Suprapubic skin (tissue), 4 donors: ENCODE measurements at regions not wholly inside any gene's neighbourhood (a gene's known extent, or its start where the extent isn't known, plus 50 kb on each side); places are given as distances from the start of the nearest gene placed in this dataset.

Experiments used
- DNase-seq, 2 donors: peaks; one replicate each; pipeline ENCODE4 v3.0.0-alpha.2; 2019; ENCODE audit warnings: low spot score in 2 of 2
- H3K27ac ChIP-seq: fragments of 200-600 bp; sonication (generic); one replicate; pipeline ENCODE4 v1.5.1; 2019
- H3K27me3 ChIP-seq: fragments of 200-600 bp; sonication (generic); one replicate; pipeline ENCODE4 v1.5.1; 2019
- H3K36me3 ChIP-seq: fragments of 200-600 bp; sonication (generic); one replicate; pipeline ENCODE4 v1.5.1; 2019
- H3K4me1 ChIP-seq: fragments of 200-600 bp; sonication (generic); one replicate; pipeline ENCODE4 v1.5.1; 2019
- H3K4me3 ChIP-seq: fragments of 200-600 bp; sonication (generic); one replicate; pipeline ENCODE4 v1.5.1; 2019; ENCODE audit warnings: mild to moderate bottlenecking
- H3K9me3 ChIP-seq: fragments of 200-600 bp; sonication (generic); one replicate; pipeline ENCODE4 v1.5.1; 2019
- CTCF ChIP-seq, 2 donors: fragments of 200-600 bp in 1 of 2; fragments of 450-650 bp in 1 of 2; sonication (generic) in 1 of 2; IDR thresholded peaks; one replicate each; pipeline ENCODE4 v1.5.1; 2016 to 2019; ENCODE audit warnings: antibody characterized with exemption in 2 of 2, mild to moderate bottlenecking in 1 of 2, moderate library complexity in 1 of 2
- EP300 ChIP-seq: sonication (generic); formaldehyde crosslinking; IDR thresholded peaks from one replicate; pipeline ENCODE4 v1.6.1; 2017; ENCODE audit warnings: antibody characterized with exemption
- POLR2A ChIP-seq, 2 donors: fragments of 450-650 bp; IDR thresholded peaks; one replicate each; pipeline ENCODE4 v1.6.1; 2017; ENCODE audit warnings: antibody characterized with exemption in 2 of 2, mild to moderate bottlenecking in 2 of 2, moderate library complexity in 2 of 2
- POLR2AphosphoS5 ChIP-seq, 3 donors: sonication (generic); formaldehyde crosslinking; IDR thresholded peaks; one replicate each; pipeline ENCODE4 v1.6.1; 2017; ENCODE audit warnings: antibody characterized with exemption in 3 of 3
- WGBS: methylation state at CpG from one replicate; pipeline ENCODE4 v1.1.5; 2018; 5-methylcytosine and 5-hydroxymethylcytosine counted together

GRCh38 chr13:33911521-33911920 is 93.6 kb downstream of the RFC3 start:
- no peak for DNase-seq

GRCh38 chr13:33913829-33914228 is 95.9 kb downstream of the RFC3 start:
- no peaks in the 10 kb centered on the region for H3K27me3 ChIP-seq
- 92% methylated on average over 3 of the region's 3 CpGs for WGBS

More at GRCh38 chr13:33911521-33911920, 93.6 kb downstream of the RFC3 start:
- Histone ChIP-seq H3K36me3 (no peaks in the 10 kb centered on the region), H3K4me1 (no peaks in the 10 kb centered on the region), H3K27me3 (no peaks in the 10 kb centered on the region), H3K9me3 (no peaks in the 10 kb centered on the region), H3K4me3 (no peak overlapping the region), H3K27ac (no peak overlapping the region)
- 92% methylated on average over 3 of the region's 3 CpGs for WGBS
- TF ChIP-seq POLR2AphosphoS5 (IDR thresholded peaks at IDR 0.05) (no peak), CTCF (IDR thresholded peaks at IDR 0.05) (no peak), EP300 (no peak), POLR2A (IDR thresholded peaks at IDR 0.05) (no peak)

DNA sequence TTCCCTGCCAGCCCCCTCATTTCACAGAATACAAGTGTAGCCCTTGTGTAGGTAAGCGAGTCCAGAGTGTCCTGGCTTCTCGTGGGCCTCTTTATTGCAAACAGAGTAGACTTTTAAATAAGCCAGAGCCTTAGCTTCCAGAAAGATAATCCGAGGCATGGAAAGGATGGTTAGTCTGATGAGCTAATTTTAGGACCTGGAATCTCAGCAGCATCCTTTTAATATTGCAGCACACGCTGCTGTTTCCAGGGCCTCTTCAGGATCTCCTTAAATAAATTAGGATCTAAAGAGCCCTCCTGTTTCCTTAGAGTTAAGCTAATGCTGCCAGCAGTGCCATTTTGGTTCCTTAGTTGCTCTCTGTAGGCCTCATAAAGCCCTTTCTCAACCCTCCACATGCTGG is 99.2 kb downstream of the RFC3 start:
- Histone ChIP-seq H3K4me1 (no peaks in the 10 kb centered on the region), H3K27me3 (no peaks in the 10 kb centered on the region), H3K27ac (no peak overlapping the region), H3K36me3 (no peaks in the 10 kb centered on the region), H3K9me3 (no peaks in the 10 kb centered on the region), H3K4me3 (no peak overlapping the region)
- DNase-seq = no peak
- WGBS = 85% methylated on average over 4 of the region's 4 CpGs
- TF ChIP-seq EP300 = no peak
- no peak for TF ChIP-seq POLR2AphosphoS5 (IDR thresholded peaks at IDR 0.05)
- no peak for TF ChIP-seq CTCF (IDR thresholded peaks at IDR 0.05)
- no peak for TF ChIP-seq POLR2A (IDR thresholded peaks at IDR 0.05)

More at GRCh38 chr13:33913829-33914228, 95.9 kb downstream of the RFC3 start:
- Histone ChIP-seq H3K27ac (no peak overlapping the region), H3K4me3 (no peak overlapping the region), H3K4me1 (no peaks in the 10 kb centered on the region), H3K9me3 (no peaks in the 10 kb centered on the region), H3K36me3 (no peaks in the 10 kb centered on the region)
- DNase-seq = no peak
- no peak for TF ChIP-seq POLR2AphosphoS5 (IDR thresholded peaks at IDR 0.05)
- TF ChIP-seq EP300 = no peak
- TF ChIP-seq POLR2A (IDR thresholded peaks at IDR 0.05) = no peak

DNA sequence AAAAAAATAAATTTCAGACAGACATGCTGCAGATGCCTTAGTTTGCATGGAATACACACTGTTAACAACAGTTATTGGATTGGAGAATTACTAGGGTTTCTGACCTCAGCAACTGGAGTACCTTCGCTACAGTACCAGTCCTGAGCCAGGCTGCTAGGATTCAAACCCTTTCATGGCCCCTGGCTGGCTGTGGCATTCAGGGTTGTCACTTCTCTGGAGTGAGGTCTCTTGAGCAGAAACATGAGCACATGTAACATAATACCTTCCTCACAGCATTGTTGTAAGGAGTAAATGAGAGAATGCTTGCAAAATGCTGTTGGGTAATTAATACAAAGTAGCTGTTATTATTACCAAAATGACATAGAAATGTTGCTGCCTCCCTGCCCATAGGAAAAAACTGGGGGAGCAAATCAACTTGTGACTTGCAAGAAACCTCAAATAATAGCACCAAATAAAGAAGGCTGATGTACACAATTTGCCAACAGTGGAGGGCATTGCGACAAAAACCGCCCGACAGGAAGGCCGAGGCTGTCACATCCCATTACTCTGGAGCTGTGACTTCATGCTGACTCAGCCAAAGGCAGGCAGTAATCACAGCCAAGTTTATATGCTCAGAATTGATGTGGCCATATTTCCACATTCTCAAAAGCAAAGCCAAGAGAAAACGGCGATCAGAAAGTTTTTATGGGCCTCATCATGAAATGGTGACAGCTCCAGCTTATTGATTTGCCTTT is 100.4 kb downstream of the RFC3 start:
- H3K4me3 ChIP-seq = no peak overlapping the region
- no peak overlapping the region for H3K27ac ChIP-seq
- no peak for TF ChIP-seq EP300
- no peak for TF ChIP-seq POLR2AphosphoS5 (IDR thresholded peaks at IDR 0.05)
- no peak for TF ChIP-seq CTCF (IDR thresholded peaks at IDR 0.05)
- no peak for TF ChIP-seq POLR2A (IDR thresholded peaks at IDR 0.05)
- peak in 1 of 2 donors; percentile 63 for DNase-seq
- H3K9me3 ChIP-seq = no peaks in the 10 kb centered on the region
- H3K4me1 ChIP-seq = no peaks in the 10 kb centered on the region
- H3K36me3 ChIP-seq = no peaks in the 10 kb centered on the region
- WGBS = 41% methylated on average over 7 of the region's 7 CpGs
- no peaks in the 10 kb centered on the region for H3K27me3 ChIP-seq

GRCh38 chr13:33919120-33919519 is 101.2 kb downstream of the RFC3 start:
- no peak for DNase-seq
- no peaks in the 10 kb centered on the region for H3K9me3 ChIP-seq
- no peak overlapping the region for H3K4me3 ChIP-seq
- no peak overlapping the region for H3K27ac ChIP-seq
- 76% methylated on average over 3 of the region's 3 CpGs for WGBS
- no peaks in the 10 kb centered on the region for H3K27me3 ChIP-seq
- H3K4me1 ChIP-seq = no peaks in the 10 kb centered on the region
- H3K36me3 ChIP-seq = no peaks in the 10 kb centered on the region
- TF ChIP-seq POLR2A (IDR thresholded peaks at IDR 0.05) (no peak), CTCF (IDR thresholded peaks at IDR 0.05) (no peak), POLR2AphosphoS5 (IDR thresholded peaks at IDR 0.05) (no peak), EP300 (no peak)
